Calu3 (cell line): ENCODE measurements at regions not wholly inside any gene's neighbourhood (a gene's known extent, or its start where the extent isn't known, plus 50 kb on each side); places are given as distances from the start of the nearest gene placed in this dataset.

Source experiments
- BruUV-seq: library from RNA; stranded (reverse); fragments of 400-500 nt; replicated peaks from 2 replicates; lab custom pipeline; 2021; lab: Mats Ljungman, UMichigan
- CTCF ChIA-PET: fragments of 300-600 bp; sonication (Branson Sonifier 250); formaldehyde crosslinking; loops from one replicate; lab custom pipeline; 2022; ENCODE audit warnings: antibody characterized with exemption; lab: Charles Lee
- DNase-seq: peaks from one replicate; pipeline ENCODE4 v3.0.0; 2022
- H3K27ac Mint-ChIP-seq: one replicate; pipeline ENCODE4 v1.8.0; 2022; ENCODE audit warnings: mixed read lengths; ENCODE audit not compliant: unreplicated experiment
- H3K27me3 Mint-ChIP-seq: one replicate; pipeline ENCODE4 v1.8.0; 2022; ENCODE audit warnings: mixed read lengths; ENCODE audit not compliant: unreplicated experiment
- H3K36me3 Mint-ChIP-seq: one replicate; pipeline ENCODE4 v1.8.0; 2022; ENCODE audit warnings: mild to moderate bottlenecking, moderate library complexity, mixed read lengths; ENCODE audit not compliant: insufficient read depth, unreplicated experiment
- H3K4me1 Mint-ChIP-seq: one replicate; pipeline ENCODE4 v1.8.0; 2022; ENCODE audit warnings: mild to moderate bottlenecking, low read depth, mixed read lengths; ENCODE audit not compliant: unreplicated experiment
- H3K4me3 Mint-ChIP-seq: one replicate; pipeline ENCODE4 v1.8.0; 2022; ENCODE audit warnings: mild to moderate bottlenecking, low read depth, moderate library complexity, mixed read lengths; ENCODE audit not compliant: unreplicated experiment
- H3K9me3 Mint-ChIP-seq: one replicate; pipeline ENCODE4 v1.8.0; 2022; ENCODE audit warnings: low read depth, mixed read lengths; ENCODE audit not compliant: unreplicated experiment
- CTCF ChIP-seq: fragments of 200-600 bp; IDR thresholded peaks from one replicate; pipeline ENCODE4 v1.8.0; 2022; ENCODE audit warnings: antibody characterized with exemption; ENCODE audit not compliant: unreplicated experiment
- intact Hi-C: fragments of 100-400 bp; cut with micrococcal nuclease; formaldehyde crosslinking; loops from one replicate; pipeline ENCODE4 v1.10.0; 2022; ENCODE audit not compliant: unreplicated experiment

- CTCF ChIA-PET: no interaction called here
- no peak for DNase-seq
- no TSS peak for BruUV-seq
- H3K27ac Mint-ChIP-seq: no peak overlapping the region
- no peaks in the 10 kb centered on the region for H3K4me1 Mint-ChIP-seq
- intact Hi-C loops: no loop called here
- TF ChIP-seq CTCF: no peak
- H3K36me3 Mint-ChIP-seq: no peaks in the 10 kb centered on the region
- H3K9me3 Mint-ChIP-seq: no peaks in the 10 kb centered on the region
- H3K4me3 Mint-ChIP-seq: no peak overlapping the region
- no peaks in the 10 kb centered on the region for H3K27me3 Mint-ChIP-seq
Observed at GRCh38 chr4:14620567-14621141, 381.6 kb upstream of the CPEB2 start.

- no TSS peak for BruUV-seq
- no peak overlapping the region for H3K4me3 Mint-ChIP-seq
- CTCF ChIA-PET: no interaction called here
Observed at GRCh38 chr4:14621731-14622463, 380.4 kb upstream of the CPEB2 start.

GRCh38 chr4:14627038-14627437 is 375.2 kb upstream of the CPEB2 start:
- no peak overlapping the region for H3K4me3 Mint-ChIP-seq
- no TSS peak for BruUV-seq
- H3K9me3 Mint-ChIP-seq: no peaks in the 10 kb centered on the region
- CTCF ChIA-PET: interaction anchor here (0.6 kb wide), 1 partner anchor 1049 kb away, joined by 5 read pairs; no protein-coding TSS in a partner anchor
- no peak for DNase-seq
- H3K36me3 Mint-ChIP-seq: no peaks in the 10 kb centered on the region
- intact Hi-C loops: no loop called here
- H3K27ac Mint-ChIP-seq: no peak overlapping the region
- H3K27me3 Mint-ChIP-seq: no peaks in the 10 kb centered on the region
- no peaks in the 10 kb centered on the region for H3K4me1 Mint-ChIP-seq
- no peak for TF ChIP-seq CTCF

More at GRCh38 chr4:14621731-14622463, 380.4 kb upstream of the CPEB2 start:
- Mint-ChIP-seq H3K36me3 (no peaks in the 10 kb centered on the region), H3K27ac (no peak overlapping the region), H3K27me3 (no peaks in the 10 kb centered on the region), H3K9me3 (no peaks in the 10 kb centered on the region), H3K4me1 (no peaks in the 10 kb centered on the region)
- no peak for DNase-seq
- intact Hi-C loops: no loop called here
- TF ChIP-seq CTCF: no peak

GRCh38 chr4:14631806-14632440 is 370.4 kb upstream of the CPEB2 start:
- Mint-ChIP-seq H3K36me3 (no peaks in the 10 kb centered on the region), H3K4me3 (no peak overlapping the region), H3K27me3 (no peaks in the 10 kb centered on the region), H3K9me3 (peaks cover 3% of the 10 kb centered on the region), H3K27ac (no peak overlapping the region), H3K4me1 (no peaks in the 10 kb centered on the region)
- no TSS peak for BruUV-seq
- intact Hi-C loops: no loop called here
- CTCF ChIA-PET: no interaction called here
- no peak for DNase-seq
- TF ChIP-seq CTCF: no peak
